ENCODE measurements at regions not wholly inside any gene's neighbourhood (a gene's known extent, or its start where the extent isn't known, plus 50 kb on each side); places are given as distances from the start of the nearest gene placed in this dataset.

- DNase-seq = no peak
Measured at GRCh38 chr18:65544701-65545100, 206.1 kb upstream of the CDH7 start.

GRCh38 chr18:65527879-65528633, 222.8 kb upstream of the CDH7 start:
- DNase-seq = no peak

GRCh38 chr18:65526099-65526498, 224.7 kb upstream of the CDH7 start:
- DNase-seq = no peak

- no peak for DNase-seq
Measured at GRCh38 chr18:65523461-65523860, 227.4 kb upstream of the CDH7 start.

GRCh38 chr18:65522907-65523306, 227.9 kb upstream of the CDH7 start:
- DNase-seq = no peak

- no peak for DNase-seq
Measured at GRCh38 chr18:65516209-65516608, 234.6 kb upstream of the CDH7 start.

GRCh38 chr18:65498605-65499004, 252.2 kb upstream of the CDH7 start:
- no peak for DNase-seq

- DNase-seq = no peak
Measured at GRCh38 chr18:65487569-65487968, 263.2 kb upstream of the CDH7 start.

GRCh38 chr18:65477455-65477854, 273.4 kb upstream of the CDH7 start:
- DNase-seq = no peak

GRCh38 chr18:65468881-65469280, 281.9 kb upstream of the CDH7 start:
- no peak for DNase-seq

GRCh38 chr18:65464361-65464760, 286.5 kb upstream of the CDH7 start:
- no peak for DNase-seq

GRCh38 chr18:65459741-65460140, 291.1 kb upstream of the CDH7 start:
- DNase-seq = no peak

- no peak for DNase-seq
Measured at GRCh38 chr18:65458871-65459270, 291.9 kb upstream of the CDH7 start.

- no peak for DNase-seq
Measured at GRCh38 chr18:65439188-65439587, 311.6 kb upstream of the CDH7 start.

GRCh38 chr18:65436430-65436829, 314.4 kb upstream of the CDH7 start:
- DNase-seq = no peak

GRCh38 chr18:65435534-65435933, 315.3 kb upstream of the CDH7 start:
- no peak for DNase-seq

GRCh38 chr18:65429601-65430000, 321.2 kb upstream of the CDH7 start:
- DNase-seq = no peak

- DNase-seq = no peak
Measured at GRCh38 chr18:65425366-65425765, 325.4 kb upstream of the CDH7 start.

GRCh38 chr18:65423776-65424175, 327.0 kb upstream of the CDH7 start:
- no peak for DNase-seq

- no peak for DNase-seq
Measured at GRCh38 chr18:65422544-65423136, 328.2 kb upstream of the CDH7 start.

GRCh38 chr18:65415098-65415497, 335.7 kb upstream of the CDH7 start:
- no peak for DNase-seq

GRCh38 chr18:65414501-65414900, 336.3 kb upstream of the CDH7 start:
- DNase-seq = no peak

- no peak for DNase-seq
Measured at GRCh38 chr18:65411061-65411460, 339.8 kb upstream of the CDH7 start.

- no peak for DNase-seq
Measured at GRCh38 chr18:65409261-65409660, 341.6 kb upstream of the CDH7 start.

- DNase-seq = no peak
Measured at GRCh38 chr18:65403534-65403933, 347.3 kb upstream of the CDH7 start.

All from GDM1 (cell line).